ENCODE measurements at regions not wholly inside any gene's neighbourhood (a gene's known extent, or its start where the extent isn't known, plus 50 kb on each side); places are given as distances from the start of the nearest gene placed in this dataset.

DNA sequence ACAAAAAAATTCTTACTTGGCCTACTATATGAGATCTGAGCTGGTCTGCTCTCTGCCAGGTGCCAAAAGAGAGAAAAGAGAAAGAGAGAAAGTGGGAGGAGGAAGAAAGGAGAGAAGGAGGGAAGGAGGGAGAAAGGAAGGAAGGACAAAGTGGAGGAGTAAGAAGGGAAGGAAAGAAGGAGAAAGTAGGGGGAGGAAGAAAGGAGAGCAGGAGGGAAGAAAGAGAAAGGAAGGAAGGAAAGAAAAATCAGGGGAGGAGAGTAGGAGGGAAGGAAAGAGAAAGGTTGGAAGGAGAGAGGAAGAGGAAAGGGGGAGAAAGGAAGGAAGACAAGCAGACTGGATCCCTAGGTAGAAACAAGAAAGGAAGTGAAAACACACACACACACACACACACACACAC, 96.8 kb downstream of the RPS29 start:
- TF ChIP-seq, protein P1, sequence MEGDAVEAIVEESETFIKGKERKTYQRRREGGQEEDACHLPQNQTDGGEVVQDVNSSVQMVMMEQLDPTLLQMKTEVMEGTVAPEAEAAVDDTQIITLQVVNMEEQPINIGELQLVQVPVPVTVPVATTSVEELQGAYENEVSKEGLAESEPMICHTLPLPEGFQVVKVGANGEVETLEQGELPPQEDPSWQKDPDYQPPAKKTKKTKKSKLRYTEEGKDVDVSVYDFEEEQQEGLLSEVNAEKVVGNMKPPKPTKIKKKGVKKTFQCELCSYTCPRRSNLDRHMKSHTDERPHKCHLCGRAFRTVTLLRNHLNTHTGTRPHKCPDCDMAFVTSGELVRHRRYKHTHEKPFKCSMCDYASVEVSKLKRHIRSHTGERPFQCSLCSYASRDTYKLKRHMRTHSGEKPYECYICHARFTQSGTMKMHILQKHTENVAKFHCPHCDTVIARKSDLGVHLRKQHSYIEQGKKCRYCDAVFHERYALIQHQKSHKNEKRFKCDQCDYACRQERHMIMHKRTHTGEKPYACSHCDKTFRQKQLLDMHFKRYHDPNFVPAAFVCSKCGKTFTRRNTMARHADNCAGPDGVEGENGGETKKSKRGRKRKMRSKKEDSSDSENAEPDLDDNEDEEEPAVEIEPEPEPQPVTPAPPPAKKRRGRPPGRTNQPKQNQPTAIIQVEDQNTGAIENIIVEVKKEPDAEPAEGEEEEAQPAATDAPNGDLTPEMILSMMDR (IDR thresholded peaks at IDR 0.05; ENCODE audit: extremely low read depth, insufficient read depth, missing control alignments) = no peak
- in situ Hi-C loops (cut with MboI; ENCODE audit: low pct_unique_long_range_greater_than_20kb, low sequenced_read_pairs, unreplicated experiment) = no loop called here

DNA sequence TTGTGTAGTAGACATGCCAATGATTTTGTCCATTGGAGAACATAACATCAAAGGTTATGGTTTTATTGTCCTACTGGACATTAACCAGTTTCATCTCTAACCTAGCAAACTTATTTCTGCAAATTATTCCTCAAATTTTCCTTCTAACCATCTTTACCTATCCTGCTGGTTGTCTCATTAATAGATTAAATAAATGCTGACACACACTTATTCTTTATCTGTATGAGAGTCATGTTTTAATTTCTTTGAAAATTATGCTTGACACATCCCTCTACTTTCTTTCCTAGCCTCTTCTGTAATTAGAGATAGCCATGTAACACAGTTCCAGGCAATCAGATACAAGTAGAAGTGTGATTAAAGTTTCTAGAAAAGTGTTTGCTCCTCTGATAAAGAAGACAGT, 98.9 kb downstream of the RPS29 start:
- TF ChIP-seq, protein P1 (IDR thresholded peaks at IDR 0.05; ENCODE audit: extremely low read depth, insufficient read depth, missing control alignments) = no peak
- in situ Hi-C loops (cut with MboI; ENCODE audit: low pct_unique_long_range_greater_than_20kb, low sequenced_read_pairs, unreplicated experiment) = no loop called here
- no peak for DNase-seq (ENCODE audit: low spot score)

More for the DNA sequence above, 96.8 kb downstream of the RPS29 start:
- no peak for DNase-seq (ENCODE audit: low spot score)

DNA sequence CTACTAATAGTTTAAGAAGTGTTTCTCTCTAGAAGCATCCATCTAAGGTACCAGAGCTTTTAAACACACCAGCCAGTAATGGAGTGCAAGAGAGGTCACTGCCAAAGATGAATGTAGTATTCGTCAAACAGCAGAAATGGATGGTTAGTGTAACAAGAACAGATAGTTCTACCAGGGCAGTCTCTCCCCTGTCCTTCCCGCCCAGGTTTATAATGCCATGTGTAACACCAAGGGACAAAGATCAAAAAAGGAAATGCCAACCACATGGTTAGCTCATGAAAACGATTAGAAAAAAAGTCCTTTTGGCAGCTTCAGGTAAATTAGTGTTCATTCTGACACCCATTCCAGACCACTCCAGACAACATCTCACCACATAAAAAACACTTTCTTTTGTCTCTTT, 100.9 kb downstream of the RPS29 start:
- TF ChIP-seq, protein P1 (IDR thresholded peaks at IDR 0.05; ENCODE audit: extremely low read depth, insufficient read depth, missing control alignments) = no peak
- DNase-seq (ENCODE audit: low spot score) = no peak
- in situ Hi-C loops (cut with MboI; ENCODE audit: low pct_unique_long_range_greater_than_20kb, low sequenced_read_pairs, unreplicated experiment) = no loop called here

DNA sequence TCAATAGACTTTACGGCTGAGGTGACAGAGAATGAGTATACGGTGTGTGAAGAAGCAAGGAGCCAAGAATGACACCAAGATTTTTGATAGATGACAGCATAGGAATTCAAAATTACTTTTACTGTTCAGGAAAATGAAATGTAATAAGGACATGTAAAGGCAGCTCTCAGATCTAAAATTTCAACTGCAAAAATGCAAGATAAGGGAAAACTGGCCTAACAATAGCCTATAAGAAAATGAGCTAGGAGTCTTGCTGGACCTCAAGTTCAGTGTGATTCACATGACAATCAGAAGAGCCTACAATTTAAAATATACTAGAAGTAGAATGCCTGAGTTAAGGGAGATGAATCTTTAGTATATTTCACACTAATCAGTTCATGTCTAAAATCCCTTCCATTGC, 102.0 kb downstream of the RPS29 start:
- in situ Hi-C loops (cut with MboI; ENCODE audit: low pct_unique_long_range_greater_than_20kb, low sequenced_read_pairs, unreplicated experiment) = no loop called here
- TF ChIP-seq, protein P1 (IDR thresholded peaks at IDR 0.05; ENCODE audit: extremely low read depth, insufficient read depth, missing control alignments) = no peak
- no peak for DNase-seq (ENCODE audit: low spot score)

DNA sequence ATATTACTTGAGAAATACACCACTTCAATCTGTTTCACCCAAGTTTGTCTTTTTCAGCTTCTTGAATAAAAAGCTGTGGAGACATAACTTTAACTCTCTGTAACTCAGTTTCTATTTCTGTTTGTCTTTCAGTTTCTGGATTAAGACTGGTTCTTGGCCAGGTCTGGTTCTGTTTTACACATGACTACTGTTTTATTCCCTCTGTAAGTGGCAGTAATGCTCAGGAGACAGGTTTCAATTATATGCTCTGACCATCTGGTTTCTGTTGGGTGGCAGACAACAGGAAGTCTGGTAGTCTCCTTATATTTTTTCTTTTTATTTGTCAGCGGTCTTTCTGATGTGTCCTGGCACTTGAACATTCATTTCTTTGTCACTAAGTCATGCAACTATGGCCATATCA, 102.9 kb downstream of the RPS29 start:
- in situ Hi-C loops (cut with MboI; ENCODE audit: low pct_unique_long_range_greater_than_20kb, low sequenced_read_pairs, unreplicated experiment) = no loop called here
- TF ChIP-seq, protein P1 (IDR thresholded peaks at IDR 0.05; ENCODE audit: extremely low read depth, insufficient read depth, missing control alignments) = no peak
- no peak for DNase-seq (ENCODE audit: low spot score)

DNA sequence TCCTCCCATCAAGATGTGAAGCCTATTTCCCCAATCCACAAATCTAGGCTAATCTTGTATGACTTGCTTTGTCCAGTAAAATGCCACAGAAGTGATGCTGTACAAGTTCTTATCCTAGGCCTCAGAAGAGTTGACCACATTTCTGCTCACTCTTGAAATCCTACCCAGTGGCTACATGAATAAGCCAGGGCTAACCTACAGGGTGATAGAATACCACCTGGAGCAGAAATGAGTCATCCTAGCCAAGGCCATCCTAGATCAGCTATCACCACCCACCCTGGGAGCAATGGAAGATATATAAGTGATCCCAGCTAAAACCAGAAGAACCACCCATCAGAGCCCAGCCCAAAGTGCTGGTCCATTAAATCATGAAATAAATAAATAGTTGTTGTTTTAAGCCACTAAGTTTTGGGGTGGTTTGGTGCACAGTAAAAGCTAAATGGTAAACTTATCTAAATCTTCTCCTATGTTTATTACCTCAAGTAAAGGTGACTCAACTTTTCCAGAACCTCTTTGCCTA, 105.1 kb downstream of the RPS29 start:
- TF ChIP-seq, protein P1 (IDR thresholded peaks at IDR 0.05; ENCODE audit: extremely low read depth, insufficient read depth, missing control alignments) = no peak
- in situ Hi-C loops (cut with MboI; ENCODE audit: low pct_unique_long_range_greater_than_20kb, low sequenced_read_pairs, unreplicated experiment) = no loop called here
- no peak for DNase-seq (ENCODE audit: low spot score)
